ENCODE measurements at regions not wholly inside any gene's neighbourhood (a gene's known extent, or its start where the extent isn't known, plus 50 kb on each side); places are given as distances from the start of the nearest gene placed in this dataset.

DNA sequence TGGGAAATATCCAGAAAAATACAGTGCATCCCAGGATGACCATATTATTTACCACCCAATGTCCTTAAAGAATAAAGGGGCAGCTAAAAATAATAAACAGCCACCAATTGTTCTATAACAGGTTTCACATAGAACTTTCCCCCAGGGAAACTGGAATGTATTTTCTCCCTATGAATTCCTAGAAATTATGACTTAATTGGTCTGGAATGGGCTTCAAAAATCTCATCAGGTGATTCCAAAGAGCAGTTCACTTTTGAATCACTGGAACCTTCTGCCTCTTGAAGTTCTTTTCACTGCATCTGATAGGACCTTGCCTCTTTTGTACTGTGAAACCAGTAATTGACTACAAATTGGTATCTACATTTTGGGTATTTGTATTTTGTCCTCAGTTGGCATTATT is 119.3 kb downstream of the ZNF330 start:
- Histone ChIP-seq H3K9ac (ENCODE audit: low read depth in 1 of 2, low read length in 2 of 2) (no peak overlapping the region), H3K36me3 (ENCODE audit: control insufficient read depth in 4 of 4, insufficient read depth in 3 of 4, low read depth in 1 of 4, low read length in 3 of 4) (no peaks in the 10 kb centered on the region), H3K27me3 (ENCODE audit: control insufficient read depth in 4 of 4, insufficient read depth in 4 of 4, low read length in 3 of 4) (no peaks in the 10 kb centered on the region), H3K4me3 (ENCODE audit: low read depth in 1 of 3, low read length in 3 of 3) (no peak overlapping the region), H3K4me1 (ENCODE audit: control insufficient read depth in 4 of 4, insufficient read depth in 4 of 4, low read length in 3 of 4) (peaks cover 0 to 10% (median 3%) of the 10 kb centered on the region in 4 donors), H3K27ac (ENCODE audit: low read depth in 1 of 2, low read length in 2 of 2) (no peak overlapping the region), H3K9me3 (ENCODE audit: control insufficient read depth in 4 of 4, low read length in 3 of 4) (no peaks in the 10 kb centered on the region)
- no peak for TF ChIP-seq YY1 (IDR thresholded peaks at IDR 0.05)
- DNase-seq (ENCODE audit: low spot score): no peak

DNA sequence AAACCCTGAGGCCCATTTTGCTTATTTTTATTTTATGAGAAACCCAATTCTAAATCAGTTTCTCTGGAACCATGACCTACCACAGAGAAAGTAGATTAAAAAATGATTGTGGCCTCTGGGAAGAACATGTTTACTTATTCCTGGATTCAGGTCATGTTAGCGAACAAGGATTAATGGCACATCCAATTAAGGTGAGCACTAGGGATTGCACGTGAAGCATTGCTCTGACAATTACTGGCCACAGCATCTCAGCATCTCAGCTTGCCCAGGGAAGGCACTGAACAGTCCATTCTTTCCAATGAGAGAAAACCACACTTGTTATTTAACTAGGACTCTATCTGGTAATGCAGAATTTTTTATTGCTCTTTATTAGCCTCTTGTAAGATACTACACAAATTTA is 119.8 kb downstream of the ZNF330 start:
- Histone ChIP-seq H3K9ac (ENCODE audit: low read depth in 1 of 2, low read length in 2 of 2) (no peak overlapping the region), H3K4me3 (ENCODE audit: low read depth in 1 of 3, low read length in 3 of 3) (no peak overlapping the region), H3K36me3 (ENCODE audit: control insufficient read depth in 4 of 4, insufficient read depth in 3 of 4, low read depth in 1 of 4, low read length in 3 of 4) (no peaks in the 10 kb centered on the region), H3K9me3 (ENCODE audit: control insufficient read depth in 4 of 4, low read length in 3 of 4) (no peaks in the 10 kb centered on the region), H3K27me3 (ENCODE audit: control insufficient read depth in 4 of 4, insufficient read depth in 4 of 4, low read length in 3 of 4) (no peaks in the 10 kb centered on the region), H3K27ac (ENCODE audit: low read depth in 1 of 2, low read length in 2 of 2) (no peak overlapping the region), H3K4me1 (ENCODE audit: control insufficient read depth in 4 of 4, insufficient read depth in 4 of 4, low read length in 3 of 4) (peaks cover 0 to 5% (median 0%) of the 10 kb centered on the region in 4 donors)
- no peak for DNase-seq (ENCODE audit: low spot score)
- 63% methylated on average over 2 of the region's 2 CpGs for WGBS
- TF ChIP-seq SP1 (IDR thresholded peaks at IDR 0.05) (no peak), ATF3 (IDR thresholded peaks at IDR 0.05) (no peak), RXRA (IDR thresholded peaks at IDR 0.05) (no peak), RAD21 (IDR thresholded peaks at IDR 0.05) (no peak), GABPA (IDR thresholded peaks at IDR 0.05 in 1 of 2, conservative IDR thresholded peaks at IDR 0.05 in 1 of 2) (no peak)
- TF ChIP-seq, protein P1, sequence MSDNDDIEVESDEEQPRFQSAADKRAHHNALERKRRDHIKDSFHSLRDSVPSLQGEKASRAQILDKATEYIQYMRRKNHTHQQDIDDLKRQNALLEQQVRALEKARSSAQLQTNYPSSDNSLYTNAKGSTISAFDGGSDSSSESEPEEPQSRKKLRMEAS (IDR thresholded peaks at IDR 0.05): no peak

GRCh38 chr4:141346144-141346543 is 125.4 kb downstream of the ZNF330 start:
- no peak for DNase-seq (ENCODE audit: low spot score)
- H3K27me3 ChIP-seq (ENCODE audit: control insufficient read depth in 4 of 4, insufficient read depth in 4 of 4, low read length in 3 of 4): no peaks in the 10 kb centered on the region
- H3K27ac ChIP-seq (ENCODE audit: low read depth in 1 of 2, low read length in 2 of 2): no peak overlapping the region
- no peaks in the 10 kb centered on the region for H3K9me3 ChIP-seq (ENCODE audit: control insufficient read depth in 4 of 4, low read length in 3 of 4)
- H3K36me3 ChIP-seq (ENCODE audit: control insufficient read depth in 4 of 4, insufficient read depth in 3 of 4, low read depth in 1 of 4, low read length in 3 of 4): no peaks in the 10 kb centered on the region
- no peak overlapping the region for H3K4me3 ChIP-seq (ENCODE audit: low read depth in 1 of 3, low read length in 3 of 3)
- TF ChIP-seq TAF1 (conservative IDR thresholded peaks at IDR 0.05) (no peak), RAD21 (IDR thresholded peaks at IDR 0.05) (peak; percentile 96 to 97), ATF3 (IDR thresholded peaks at IDR 0.05) (no peak), FOXA2 (IDR thresholded peaks at IDR 0.05) (no peak), YY1 (IDR thresholded peaks at IDR 0.05) (peak; percentile 77), NR2F2 (IDR thresholded peaks at IDR 0.05) (no peak), HNF4A (conservative IDR thresholded peaks at IDR 0.05) (peak in 1 of 2 donors; percentile 20), GABPA (IDR thresholded peaks at IDR 0.05 in 1 of 2, conservative IDR thresholded peaks at IDR 0.05 in 1 of 2) (no peak), SP1 (IDR thresholded peaks at IDR 0.05) (no peak), REST (IDR thresholded peaks at IDR 0.05) (no peak), ZBTB33 (IDR thresholded peaks at IDR 0.05) (no peak), FOXA1 (IDR thresholded peaks at IDR 0.05) (no peak), JUND (IDR thresholded peaks at IDR 0.05) (no peak), EGR1 (IDR thresholded peaks at IDR 0.05; ENCODE audit: low read depth in 2 of 2) (no peak)
- TF ChIP-seq, protein P2, sequence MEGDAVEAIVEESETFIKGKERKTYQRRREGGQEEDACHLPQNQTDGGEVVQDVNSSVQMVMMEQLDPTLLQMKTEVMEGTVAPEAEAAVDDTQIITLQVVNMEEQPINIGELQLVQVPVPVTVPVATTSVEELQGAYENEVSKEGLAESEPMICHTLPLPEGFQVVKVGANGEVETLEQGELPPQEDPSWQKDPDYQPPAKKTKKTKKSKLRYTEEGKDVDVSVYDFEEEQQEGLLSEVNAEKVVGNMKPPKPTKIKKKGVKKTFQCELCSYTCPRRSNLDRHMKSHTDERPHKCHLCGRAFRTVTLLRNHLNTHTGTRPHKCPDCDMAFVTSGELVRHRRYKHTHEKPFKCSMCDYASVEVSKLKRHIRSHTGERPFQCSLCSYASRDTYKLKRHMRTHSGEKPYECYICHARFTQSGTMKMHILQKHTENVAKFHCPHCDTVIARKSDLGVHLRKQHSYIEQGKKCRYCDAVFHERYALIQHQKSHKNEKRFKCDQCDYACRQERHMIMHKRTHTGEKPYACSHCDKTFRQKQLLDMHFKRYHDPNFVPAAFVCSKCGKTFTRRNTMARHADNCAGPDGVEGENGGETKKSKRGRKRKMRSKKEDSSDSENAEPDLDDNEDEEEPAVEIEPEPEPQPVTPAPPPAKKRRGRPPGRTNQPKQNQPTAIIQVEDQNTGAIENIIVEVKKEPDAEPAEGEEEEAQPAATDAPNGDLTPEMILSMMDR (IDR thresholded peaks at IDR 0.05; ENCODE audit: low read depth, low read length, missing input control): peak; percentile 74
- peaks cover 6 to 32% (median 25%) of the 10 kb centered on the region in 4 donors for H3K4me1 ChIP-seq (ENCODE audit: control insufficient read depth in 4 of 4, insufficient read depth in 4 of 4, low read length in 3 of 4)
- H3K9ac ChIP-seq (ENCODE audit: low read depth in 1 of 2, low read length in 2 of 2): no peak overlapping the region
- WGBS: 2% methylated on average over 1 of the region's 1 CpG
